Ecto neural progenitor cell (in vitro differentiated cells): ENCODE measurements at regions not wholly inside any gene's neighbourhood (a gene's known extent, or its start where the extent isn't known, plus 50 kb on each side); places are given as distances from the start of the nearest gene placed in this dataset.

Experiments used
- DNase-seq: peaks from one replicate; pipeline ENCODE4 v3.0.0-alpha.2; 2018; ENCODE audit warnings: low spot score

DNA sequence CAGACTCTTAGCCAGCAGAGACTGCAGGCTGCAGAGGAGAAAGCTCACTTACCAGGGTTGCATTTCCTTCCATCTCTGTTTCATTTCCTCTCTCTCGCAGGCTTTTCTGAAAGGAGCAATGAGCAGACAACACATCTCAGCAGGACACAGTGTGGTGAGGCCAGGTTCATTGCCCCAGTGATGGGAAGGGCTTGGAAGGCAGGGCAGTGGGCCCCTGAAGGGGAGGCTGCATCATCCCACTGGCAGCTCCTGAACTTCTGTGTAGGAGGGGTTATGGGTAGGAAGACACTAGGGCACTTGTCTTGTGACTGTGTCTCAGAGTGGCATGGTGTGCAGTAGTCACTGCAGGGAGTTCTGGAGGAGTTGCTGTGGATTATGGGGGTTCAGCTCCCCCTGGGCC is 246.8 kb downstream of the QKI start:
- DNase-seq, result no peak

DNA sequence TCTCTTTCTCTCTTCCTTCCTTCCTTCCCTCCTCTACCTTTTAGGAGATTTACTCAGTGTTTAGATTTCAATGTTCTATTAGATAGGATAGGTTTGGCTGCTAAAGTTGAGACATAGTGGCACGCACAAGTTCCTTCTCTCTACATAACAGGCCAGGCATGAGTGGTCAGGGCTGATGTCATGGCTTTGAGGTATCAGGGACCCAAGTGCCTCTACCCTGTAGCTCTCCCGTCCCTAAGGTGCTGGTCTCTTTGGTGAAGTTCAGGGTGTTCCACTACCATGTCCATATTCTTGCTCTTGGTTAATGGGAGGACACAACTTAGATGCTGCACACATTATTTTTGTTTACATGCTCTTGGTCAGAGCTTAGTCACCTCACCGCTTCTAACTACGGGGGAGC is 245.3 kb downstream of the QKI start:
- no peak for DNase-seq

DNA sequence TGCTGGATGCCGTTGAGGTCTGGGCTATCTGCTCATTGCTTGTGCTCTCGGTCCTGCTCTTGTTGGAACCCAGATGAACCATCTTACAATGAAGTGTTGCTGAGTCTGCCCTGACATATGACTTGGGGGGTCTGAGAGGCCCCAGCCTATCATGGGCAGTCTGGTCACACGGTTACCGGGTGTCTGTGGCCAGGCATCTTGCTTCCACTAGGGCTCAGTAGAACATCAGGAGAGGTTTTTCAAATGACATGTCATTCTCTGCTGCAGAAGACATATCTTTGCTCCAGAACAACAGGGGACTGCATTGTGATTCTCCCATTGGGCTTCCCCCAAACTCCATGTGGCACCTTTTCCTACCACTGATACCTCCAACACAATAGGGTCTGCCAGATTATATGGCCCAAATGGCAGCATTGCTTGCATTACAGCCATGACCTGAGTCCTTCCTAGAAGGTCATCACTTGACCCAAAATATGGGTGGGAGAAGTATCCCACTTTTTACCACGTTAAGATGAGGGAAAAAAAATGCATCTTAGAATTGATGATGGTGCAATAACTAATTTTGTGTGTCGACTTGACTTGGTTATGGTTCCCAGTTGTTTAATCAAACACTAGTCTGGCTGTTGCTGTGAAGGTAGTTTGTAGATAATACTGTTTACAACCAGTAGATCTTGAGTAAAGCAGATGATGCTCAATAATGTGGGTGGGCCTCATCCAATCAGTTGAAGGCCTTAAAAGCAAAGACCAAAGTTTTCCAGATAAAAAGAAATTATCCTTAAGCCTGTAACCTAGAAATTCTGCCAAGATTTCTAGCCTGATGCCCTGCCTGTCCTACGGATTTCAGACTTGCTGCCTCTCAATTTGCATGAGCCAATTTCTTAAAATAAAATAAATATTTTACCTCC is 241.0 kb downstream of the QKI start:
- no peak for DNase-seq

DNA sequence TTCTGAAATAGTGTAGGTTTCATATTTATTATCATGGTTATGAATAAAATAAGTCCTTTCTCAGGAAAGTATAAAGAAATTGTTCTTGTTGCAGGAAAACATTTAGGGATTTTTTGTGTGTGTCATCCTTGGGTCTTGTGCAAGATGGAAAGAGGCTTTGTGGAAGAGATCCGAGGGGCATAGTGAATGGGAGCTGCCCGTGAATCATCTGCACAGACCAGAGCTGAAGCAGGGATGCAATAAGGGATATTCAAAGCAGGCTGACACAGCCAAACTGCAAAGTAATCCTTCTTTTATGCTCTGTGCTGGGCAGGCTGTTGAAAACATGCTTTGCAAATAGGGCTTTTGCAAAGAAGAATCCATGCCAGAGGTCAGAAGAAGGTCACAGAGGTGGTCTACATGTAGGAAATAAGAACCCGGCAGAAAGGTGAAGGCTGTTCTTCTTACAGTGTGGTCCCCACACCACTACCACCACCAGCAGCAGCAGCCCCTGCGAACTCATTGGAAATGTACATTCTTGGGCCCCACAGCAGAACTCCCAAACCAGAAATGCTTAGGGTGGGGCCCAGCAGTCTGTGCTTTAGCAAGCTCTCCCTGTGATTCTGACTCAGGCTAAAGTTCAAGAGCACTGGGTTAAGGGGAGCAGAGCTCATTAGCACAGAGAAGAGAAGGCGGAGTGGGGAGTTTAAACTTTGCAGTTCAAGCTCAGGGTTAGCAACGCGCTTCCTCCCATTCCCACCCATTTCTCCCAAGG is 237.6 kb downstream of the QKI start:
- DNase-seq, result no peak

DNA sequence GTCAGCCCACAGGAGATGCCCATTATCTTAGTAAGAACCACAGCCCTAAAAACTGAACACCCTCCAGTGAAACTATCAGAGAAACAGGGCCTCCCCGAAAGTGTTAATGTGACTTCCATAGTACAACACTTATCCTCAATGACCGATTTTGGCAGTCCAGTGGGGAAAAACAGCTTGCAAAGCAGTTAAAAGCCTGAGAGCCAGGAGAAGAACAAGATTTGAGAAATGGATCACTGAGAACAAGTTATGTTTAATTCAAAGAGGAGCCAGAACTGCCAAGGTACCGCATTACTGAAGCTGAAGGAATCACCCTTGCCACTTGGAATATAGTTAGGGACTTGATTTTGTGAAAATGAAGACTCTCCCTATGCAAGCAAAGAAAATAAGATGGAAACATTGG is 236.9 kb downstream of the QKI start:
- DNase-seq, result no peak

DNA sequence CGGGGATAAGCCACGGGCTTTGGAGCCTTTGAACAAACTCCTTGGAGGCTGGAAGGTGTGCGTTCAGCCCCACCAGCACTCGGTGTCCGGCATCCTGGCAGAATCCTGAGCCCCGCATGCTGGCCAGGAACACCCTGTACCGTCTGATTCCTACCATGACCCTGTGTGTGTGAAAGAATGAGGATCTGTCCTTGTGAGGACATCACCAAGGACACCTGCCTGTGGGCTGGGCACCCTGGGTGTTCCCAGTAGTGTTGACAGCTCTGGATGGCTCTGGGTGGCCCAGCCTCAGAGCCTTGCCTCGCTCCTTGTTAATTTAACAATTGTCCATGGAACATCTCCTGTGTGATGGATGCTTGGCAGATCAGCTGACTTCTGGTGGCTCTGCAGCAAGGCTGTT is 234.3 kb downstream of the QKI start:
- no peak for DNase-seq

DNA sequence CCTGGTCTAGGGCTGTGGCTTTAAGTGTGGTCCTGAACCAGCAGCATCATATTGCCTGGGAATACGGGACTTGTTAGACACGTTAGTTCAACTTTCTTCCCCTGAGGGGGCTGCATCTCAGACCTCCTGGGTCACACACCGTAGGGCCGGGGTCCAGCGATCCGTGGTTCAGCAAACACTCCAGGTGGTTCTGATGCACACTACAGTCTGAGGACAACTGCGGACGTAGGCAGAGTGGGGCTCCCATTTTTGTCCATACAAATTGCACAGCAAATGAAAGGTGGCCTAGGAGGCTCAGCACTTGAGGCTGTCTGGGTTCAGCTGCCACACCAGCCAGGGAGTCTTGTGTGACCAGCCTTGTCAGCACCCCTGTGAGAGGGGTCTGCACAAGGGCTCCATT is 233.1 kb downstream of the QKI start:
- no peak for DNase-seq

DNA sequence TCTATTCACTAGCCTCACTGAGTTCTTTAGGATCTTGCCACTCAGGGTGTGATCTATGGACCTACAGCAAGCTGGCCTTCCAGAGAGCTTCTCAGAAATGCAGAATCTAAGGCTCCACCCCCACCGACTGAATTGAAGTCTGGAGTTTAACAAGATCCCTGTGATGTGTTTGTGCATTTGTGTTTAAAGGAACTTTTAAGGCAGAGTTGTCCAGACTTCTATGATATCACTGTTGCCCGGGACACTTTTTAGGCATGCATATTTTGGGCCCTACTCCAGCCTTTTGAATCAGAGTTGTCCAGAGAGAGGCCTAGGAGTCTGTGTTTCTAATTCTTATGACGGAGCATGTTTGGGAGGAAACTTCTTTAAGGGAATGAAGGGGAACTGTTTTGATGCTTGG is 232.3 kb downstream of the QKI start:
- DNase-seq, result no peak

DNA sequence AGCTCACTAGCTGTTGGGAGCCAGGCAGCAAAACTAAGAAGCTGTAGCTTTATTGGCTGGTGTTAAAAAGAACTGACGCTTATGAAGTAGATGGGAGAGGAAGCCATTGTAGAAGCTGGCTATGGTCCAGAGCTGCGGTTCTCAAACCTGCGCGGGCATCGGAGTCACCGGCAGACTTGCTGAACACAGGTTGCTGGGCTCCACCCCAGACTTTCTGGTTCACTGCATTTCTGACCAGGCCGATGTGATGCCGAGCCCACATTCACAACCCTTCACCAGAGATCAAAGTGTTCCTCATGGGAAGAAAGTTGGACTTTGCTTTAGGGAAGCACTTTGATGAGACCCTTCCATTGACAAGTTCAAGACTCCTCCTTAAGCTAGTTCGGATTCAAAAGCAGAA is 231.6 kb downstream of the QKI start:
- no peak for DNase-seq

DNA sequence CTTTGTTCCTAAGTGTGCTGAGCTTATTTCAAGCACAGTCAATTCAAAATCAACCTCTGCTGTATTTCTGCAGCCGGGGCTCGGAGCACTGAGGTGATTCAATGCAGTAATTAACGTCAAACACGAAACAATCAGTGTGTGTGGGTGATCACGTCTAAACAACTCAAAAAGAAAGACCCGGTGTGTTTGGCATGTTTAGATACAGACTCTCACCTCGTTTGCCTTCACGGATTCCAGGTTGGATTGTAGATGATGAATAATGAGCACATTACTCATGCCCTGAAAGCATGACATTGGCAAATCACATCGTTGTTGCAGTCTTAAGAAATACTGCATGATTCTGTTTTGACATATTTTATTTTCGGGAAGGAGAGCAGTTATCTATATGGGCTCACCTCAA is 231.0 kb downstream of the QKI start:
- DNase-seq, result no peak

DNA sequence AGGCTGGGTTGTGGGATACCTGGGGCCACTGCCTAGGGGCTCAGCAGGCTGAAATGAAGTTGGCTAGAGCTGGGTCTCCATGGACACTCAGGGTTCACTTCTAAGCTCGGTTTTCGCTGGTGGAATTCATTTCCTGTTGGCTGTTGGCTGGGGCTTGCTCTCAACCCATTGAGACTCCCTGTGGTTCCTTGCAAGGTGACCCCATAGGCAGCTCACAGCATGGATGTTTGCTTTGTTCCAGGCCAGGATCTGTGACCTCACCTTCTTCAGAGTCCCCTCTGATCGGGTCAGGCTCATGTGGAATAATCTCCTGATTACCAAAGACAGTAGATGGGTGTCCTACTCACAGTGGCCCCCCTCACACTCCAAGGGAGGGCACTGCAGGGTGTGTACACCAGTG is 229.3 kb downstream of the QKI start:
- no peak for DNase-seq

DNA sequence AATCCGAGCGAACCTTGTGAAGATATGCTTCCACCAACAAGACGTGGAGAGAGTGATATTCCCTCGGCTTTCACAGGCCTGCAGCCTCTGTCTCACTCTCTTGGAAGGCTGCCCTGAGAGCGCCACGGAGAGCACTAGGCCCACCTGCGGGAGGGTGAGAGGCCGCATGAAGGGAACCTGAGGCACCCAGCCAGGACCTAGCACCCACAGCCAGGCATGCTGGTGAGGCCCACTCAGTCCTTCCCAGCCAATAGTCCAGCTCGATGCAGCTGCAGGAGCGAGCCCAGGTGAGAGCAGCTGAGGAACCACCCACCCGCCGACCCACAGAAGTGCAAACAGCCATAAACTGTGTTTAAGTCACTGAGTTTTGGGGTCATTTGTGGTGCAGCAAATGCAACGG is 227.2 kb downstream of the QKI start:
- no peak for DNase-seq

DNA sequence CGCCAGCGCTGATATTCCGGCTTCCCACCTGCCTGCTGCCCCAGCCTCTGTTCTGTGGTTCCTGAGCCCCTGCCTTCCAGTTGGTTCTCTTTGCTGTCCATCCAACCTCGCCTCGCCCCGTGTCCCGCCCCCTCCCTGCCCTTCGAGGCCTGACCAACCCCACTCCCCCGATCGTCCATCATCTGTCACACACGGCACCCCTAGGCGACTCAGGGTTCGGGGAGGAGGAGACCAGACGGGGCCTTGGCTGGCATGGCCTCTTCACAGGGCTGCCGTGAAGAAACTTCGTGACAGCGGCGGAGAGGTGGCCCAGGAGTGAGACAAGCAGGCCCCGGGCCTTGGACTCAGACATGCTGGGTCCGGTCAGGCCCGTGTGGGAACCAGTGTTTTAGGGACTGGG is 226.1 kb downstream of the QKI start:
- DNase-seq, result no peak

DNA sequence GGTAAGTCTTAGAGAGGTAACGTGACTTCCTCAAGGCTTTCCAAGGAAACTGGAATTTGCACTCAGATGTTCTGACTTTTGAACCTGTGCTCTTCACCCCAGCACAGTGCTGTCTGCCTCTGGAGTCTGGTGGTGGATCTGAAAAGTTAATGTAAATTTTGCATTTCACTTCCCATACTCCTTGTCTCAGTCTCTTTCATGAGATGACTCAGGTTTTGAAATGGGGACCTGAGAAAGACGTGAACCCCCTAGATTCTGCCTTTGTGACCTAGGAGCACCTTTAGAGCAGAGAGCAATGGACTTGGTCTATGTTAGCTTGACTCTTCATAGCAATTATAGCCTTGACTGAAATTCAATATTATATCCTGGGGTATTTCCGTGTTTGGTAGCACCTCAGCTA is 223.0 kb downstream of the QKI start:
- DNase-seq, result no peak

DNA sequence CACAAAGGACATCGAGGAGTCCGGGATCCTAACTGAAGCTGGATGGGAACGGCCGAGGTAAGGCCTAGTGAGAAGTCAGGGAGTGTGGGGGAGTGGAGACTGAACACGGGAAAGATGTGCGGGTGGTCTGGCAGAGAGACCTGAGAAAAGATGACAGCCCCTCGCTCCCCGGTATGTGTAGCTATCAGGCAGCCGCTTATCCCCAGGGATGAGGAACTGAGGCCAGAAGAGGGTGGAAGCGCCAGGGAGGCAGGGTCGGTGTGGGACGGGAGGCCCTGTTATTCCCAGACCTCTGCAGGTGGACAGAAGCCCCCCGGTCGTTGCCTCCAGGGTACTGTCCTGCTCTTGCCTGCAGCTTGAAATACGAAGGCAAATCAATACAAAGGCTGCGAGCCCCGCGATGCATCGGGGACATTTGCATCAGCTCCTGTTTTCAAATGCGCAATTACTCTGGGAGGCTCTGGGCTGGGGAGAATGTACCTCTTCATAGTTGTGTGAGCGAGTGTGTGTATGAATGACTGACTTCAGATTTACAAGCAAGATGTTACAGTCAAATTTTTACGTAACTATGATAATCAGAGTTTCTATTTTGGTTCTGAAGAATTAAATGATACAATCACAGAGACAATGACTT is 221.3 kb downstream of the QKI start:
- no peak for DNase-seq

DNA sequence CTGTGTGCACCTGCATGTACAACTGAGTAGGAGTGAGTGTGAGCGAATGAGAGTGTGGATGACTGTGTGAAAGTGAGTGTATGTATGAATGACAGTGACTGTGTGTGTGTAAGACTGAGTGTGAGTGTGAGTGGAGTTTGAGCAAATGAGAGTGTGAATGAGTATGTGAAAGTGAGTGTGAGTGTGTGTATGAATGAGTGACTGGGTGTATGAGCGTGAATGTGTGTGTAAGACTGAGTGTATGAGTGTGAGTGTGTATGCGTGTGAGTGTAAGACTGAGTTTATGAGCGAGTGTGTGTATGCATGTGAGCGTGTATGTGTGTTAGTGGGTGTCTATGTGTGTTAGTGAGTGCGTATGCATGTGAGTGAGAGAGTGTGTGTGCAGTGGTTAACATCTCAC is 220.8 kb downstream of the QKI start:
- no peak for DNase-seq

DNA sequence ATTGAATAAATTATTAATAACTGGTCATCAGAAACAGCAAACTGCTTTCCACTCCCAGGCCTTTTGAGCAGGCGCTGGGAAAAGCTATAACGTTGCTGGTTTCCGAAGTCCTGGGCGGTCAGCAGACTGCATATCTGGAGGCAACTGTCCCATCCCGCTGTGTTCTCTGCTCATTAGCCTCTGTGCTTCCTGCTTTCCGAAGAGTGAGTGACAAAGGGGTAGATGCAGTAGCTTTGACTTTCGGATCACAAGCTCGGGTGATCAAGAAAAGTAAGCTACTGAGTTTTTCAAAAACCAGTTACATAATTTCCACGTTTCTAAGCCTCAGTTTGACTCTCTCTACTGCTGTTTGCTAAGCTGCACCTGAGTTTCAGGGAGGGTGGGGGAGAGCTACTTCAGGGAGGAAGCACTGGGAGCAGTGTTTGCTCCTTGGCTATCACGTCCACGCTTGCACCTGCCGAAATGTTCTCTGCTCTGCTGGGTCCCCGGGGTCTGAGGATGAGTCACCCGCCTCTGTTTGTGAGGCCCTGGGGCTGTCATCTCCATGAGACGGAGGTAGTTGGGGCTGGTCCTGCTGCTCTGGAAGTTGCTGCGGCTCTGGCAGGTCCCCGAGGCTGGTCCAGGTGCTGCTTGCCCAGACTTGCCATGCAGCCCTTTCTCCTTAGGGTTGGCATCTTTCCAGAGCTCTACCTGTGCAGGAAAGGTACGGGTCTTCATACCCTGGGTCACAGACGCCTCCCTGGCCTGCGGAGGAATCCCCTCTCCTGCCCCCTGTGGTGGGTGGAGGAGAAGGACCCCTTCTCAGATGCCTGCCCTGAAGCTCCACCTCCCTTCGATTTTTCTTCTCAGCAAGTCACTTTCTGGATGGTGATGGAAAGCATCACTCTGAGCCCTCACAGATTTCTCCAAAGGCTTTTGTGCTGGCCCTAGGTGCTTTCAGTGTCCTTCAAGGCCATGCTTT is 220.0 kb downstream of the QKI start:
- no peak for DNase-seq

DNA sequence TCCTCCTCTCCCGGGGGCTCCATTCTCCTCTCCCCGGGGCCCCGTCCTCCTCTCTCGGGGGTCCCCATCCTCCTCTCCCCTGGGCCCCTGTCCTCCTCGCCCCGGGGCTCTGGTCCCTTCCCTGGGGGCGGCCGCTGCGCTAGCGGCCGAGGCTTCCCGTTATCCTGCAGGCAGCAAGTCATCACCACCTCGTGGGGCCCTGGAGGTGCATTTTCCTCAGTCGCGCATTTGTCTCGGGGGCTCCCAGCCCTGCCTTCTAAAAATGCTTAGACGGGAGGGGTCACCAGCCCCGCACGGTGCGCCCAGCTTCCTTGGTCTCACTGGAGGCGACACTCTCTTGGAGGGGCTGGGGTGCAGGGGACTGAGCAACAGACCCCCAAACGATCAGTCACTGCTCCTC is 216.5 kb downstream of the QKI start:
- DNase-seq, result no peak

DNA sequence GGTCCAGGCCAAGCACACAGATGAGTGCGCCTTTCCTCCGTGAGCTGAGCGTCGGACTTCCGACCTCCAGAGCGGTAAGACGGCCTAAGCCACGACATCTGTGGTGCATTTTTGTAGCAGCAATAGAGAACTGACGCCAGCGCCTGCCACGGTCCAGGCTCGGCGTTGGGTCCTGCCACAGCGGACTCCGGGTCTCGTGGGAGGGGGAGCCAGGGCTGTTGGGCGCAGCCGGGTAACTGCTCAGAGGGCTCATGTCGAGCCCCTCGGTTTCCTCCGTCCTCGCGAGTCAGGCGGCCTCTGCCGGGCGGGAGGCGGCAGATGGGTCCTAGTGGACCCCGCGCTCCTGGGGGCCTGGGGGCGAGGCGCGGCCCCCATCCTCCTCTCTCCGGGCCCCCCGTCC is 216.1 kb downstream of the QKI start:
- no peak for DNase-seq

DNA sequence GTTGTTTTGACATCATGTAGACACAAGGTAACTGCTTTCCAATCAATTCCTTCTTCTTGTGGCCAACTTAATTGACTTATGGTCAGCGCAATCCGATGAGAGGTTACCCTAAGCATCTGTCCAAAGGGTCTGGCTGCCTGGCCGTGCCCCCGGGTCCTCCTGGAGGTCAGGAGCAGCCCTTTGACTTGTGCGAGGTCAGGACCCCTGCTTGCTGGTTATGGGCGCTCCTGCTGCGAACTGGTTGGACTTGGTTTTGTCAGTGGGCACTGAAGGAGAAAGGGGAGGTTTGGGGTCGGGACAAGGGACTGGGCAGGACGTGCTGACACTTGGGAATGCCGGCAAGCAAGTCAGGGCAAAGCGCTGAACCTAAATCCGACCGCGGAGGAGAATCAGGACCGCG is 215.6 kb downstream of the QKI start:
- DNase-seq, result no peak
